DND-41 (cell line): ENCODE measurements at regions not wholly inside any gene's neighbourhood (a gene's known extent, or its start where the extent isn't known, plus 50 kb on each side); places are given as distances from the start of the nearest gene placed in this dataset.

Experiments used
- EZH2 ChIP-seq: IDR thresholded peaks from 3 replicates; pipeline ENCODE4 v1.6.1; 2012; ENCODE audit warnings: borderline replicate concordance, low read depth, mild to moderate bottlenecking, moderate library complexity, low read length, inconsistent platforms; ENCODE audit not compliant: severe bottlenecking
- TF ChIP-seq, protein P1 (sequence below): IDR thresholded peaks from 2 replicates; pipeline ENCODE4 v1.5.1; 2012; ENCODE audit warnings: borderline replicate concordance, low read length, moderate library complexity, mild to moderate bottlenecking; ENCODE audit not compliant: poor library complexity, severe bottlenecking; ENCODE audit errors: extremely low read depth

DNA sequence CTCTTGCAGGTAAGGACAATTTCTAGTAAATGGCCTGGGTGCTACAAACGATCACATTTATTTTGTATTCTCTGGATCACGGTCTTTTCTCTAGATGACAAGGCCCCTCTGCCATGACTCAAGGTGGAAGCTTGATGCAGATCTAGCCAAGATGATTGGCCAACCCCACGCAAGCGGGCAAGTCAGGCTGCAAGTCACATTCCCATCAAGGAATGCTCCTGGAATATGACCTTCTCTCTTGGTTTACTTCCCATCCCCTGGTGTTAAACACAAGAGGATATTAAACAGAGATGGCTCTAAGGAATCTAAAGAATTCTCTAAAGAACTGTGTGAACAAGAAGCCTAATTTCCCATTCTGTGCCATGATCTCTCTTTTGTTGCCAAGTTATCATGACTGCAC, 97.3 kb upstream of the SERPINE2 start:
- TF ChIP-seq, protein P1, sequence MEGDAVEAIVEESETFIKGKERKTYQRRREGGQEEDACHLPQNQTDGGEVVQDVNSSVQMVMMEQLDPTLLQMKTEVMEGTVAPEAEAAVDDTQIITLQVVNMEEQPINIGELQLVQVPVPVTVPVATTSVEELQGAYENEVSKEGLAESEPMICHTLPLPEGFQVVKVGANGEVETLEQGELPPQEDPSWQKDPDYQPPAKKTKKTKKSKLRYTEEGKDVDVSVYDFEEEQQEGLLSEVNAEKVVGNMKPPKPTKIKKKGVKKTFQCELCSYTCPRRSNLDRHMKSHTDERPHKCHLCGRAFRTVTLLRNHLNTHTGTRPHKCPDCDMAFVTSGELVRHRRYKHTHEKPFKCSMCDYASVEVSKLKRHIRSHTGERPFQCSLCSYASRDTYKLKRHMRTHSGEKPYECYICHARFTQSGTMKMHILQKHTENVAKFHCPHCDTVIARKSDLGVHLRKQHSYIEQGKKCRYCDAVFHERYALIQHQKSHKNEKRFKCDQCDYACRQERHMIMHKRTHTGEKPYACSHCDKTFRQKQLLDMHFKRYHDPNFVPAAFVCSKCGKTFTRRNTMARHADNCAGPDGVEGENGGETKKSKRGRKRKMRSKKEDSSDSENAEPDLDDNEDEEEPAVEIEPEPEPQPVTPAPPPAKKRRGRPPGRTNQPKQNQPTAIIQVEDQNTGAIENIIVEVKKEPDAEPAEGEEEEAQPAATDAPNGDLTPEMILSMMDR, result no peak
- no peak for TF ChIP-seq EZH2
